GM19025 (cell line): ENCODE measurements at regions not wholly inside any gene's neighbourhood (a gene's known extent, or its start where the extent isn't known, plus 50 kb on each side); places are given as distances from the start of the nearest gene placed in this dataset.
"Not testable (repeated sequence)": the region's sequence is repeated elsewhere in the genome, so short reads cannot be mapped to it uniquely, and the experiment has no call there.

Experiments
- ATAC-seq: cut with Tn5 transposase; IDR thresholded peaks from one replicate; pipeline ENCODE4 v1.9.1; 2021; ENCODE audit warnings: mild to moderate bottlenecking, low read depth, moderate library complexity; ENCODE audit not compliant: unreplicated experiment

- ATAC-seq: no peak
These were observed 93.6 kb downstream of the ATXN3L start for GRCh38 chrX:13226214-13226613.

GRCh38 chrX:13223868-13224567 lies 95.8 kb downstream of the ATXN3L start:
- no peak for ATAC-seq

- no peak for ATAC-seq
These were observed 98.9 kb downstream of the ATXN3L start for GRCh38 chrX:13220916-13221315.

GRCh38 chrX:13219991-13220764 lies 99.7 kb downstream of the ATXN3L start:
- no peak for ATAC-seq

- ATAC-seq: no peak
These were observed 101.1 kb downstream of the ATXN3L start for GRCh38 chrX:13218758-13219157.

GRCh38 chrX:13216139-13216538 lies 103.7 kb downstream of the ATXN3L start:
- no peak for ATAC-seq

- ATAC-seq: no peak
These were observed 104.1 kb downstream of the ATXN3L start for GRCh38 chrX:13215729-13216128.

GRCh38 chrX:13212191-13212651 lies 107.6 kb downstream of the ATXN3L start:
- ATAC-seq: no peak

- ATAC-seq: not testable (repeated sequence)
These were observed 109.7 kb downstream of the ATXN3L start for GRCh38 chrX:13210142-13210541.

- ATAC-seq: not testable (repeated sequence)
These were observed 110.1 kb downstream of the ATXN3L start for GRCh38 chrX:13209704-13210103.

- ATAC-seq: no peak
These were observed 111.4 kb downstream of the ATXN3L start for GRCh38 chrX:13208281-13208935.

- no peak for ATAC-seq
These were observed 116.6 kb downstream of the ATXN3L start for GRCh38 chrX:13203271-13203670.

GRCh38 chrX:13201605-13202219 lies 118.1 kb downstream of the ATXN3L start:
- no peak for ATAC-seq

GRCh38 chrX:13200398-13200797 lies 119.5 kb downstream of the ATXN3L start:
- no peak for ATAC-seq

- ATAC-seq: no peak
These were observed 121.1 kb downstream of the ATXN3L start for GRCh38 chrX:13198762-13199064.

GRCh38 chrX:13198056-13198761 lies 121.6 kb downstream of the ATXN3L start:
- no peak for ATAC-seq

- ATAC-seq: no peak
These were observed 123.1 kb downstream of the ATXN3L start for GRCh38 chrX:13196782-13197181.

- ATAC-seq: no peak
These were observed 124.5 kb downstream of the ATXN3L start for GRCh38 chrX:13195340-13195739.

- ATAC-seq: no peak
These were observed 125.4 kb downstream of the ATXN3L start for GRCh38 chrX:13194291-13195103.

GRCh38 chrX:13190051-13190450 lies 129.8 kb downstream of the ATXN3L start:
- ATAC-seq: no peak
